ENCODE measurements at regions not wholly inside any gene's neighbourhood (a gene's known extent, or its start where the extent isn't known, plus 50 kb on each side); places are given as distances from the start of the nearest gene placed in this dataset.

GRCh38 chr4:186919340-186919739, 195.7 kb upstream of the FAT1 start:
- no peak for TF ChIP-seq POLR2AphosphoS5 (IDR thresholded peaks at IDR 0.05; ENCODE audit: low read depth, low read length)
- no peak for TF ChIP-seq ZNF274 (IDR thresholded peaks at IDR 0.05; ENCODE audit: borderline replicate concordance, extremely low read depth, low read length)
- no peak for TF ChIP-seq POLR2A (IDR thresholded peaks at IDR 0.05; ENCODE audit: control extremely low read depth in 1 of 2, low read depth in 2 of 2, low read length in 2 of 2)
- no peak for TF ChIP-seq NRF1 (IDR thresholded peaks at IDR 0.05; ENCODE audit: low read depth, low read length)
- TF ChIP-seq SP2 (IDR thresholded peaks at IDR 0.05; ENCODE audit: low read length) = no peak
- no peak overlapping the region for H3K27ac ChIP-seq (ENCODE audit: low read depth, low read length)
- CTCF ChIA-PET (ENCODE audit: partially characterized antibody) = no interaction called here

More at GRCh38 chr4:186919340-186919739, 195.7 kb upstream of the FAT1 start:
- no peak overlapping the region for H3K4me2 ChIP-seq (ENCODE audit: insufficient read depth in 1 of 2, low read depth in 2 of 2, low read length in 2 of 2)
- FAIRE-seq (no peak), DNase-seq (ENCODE audit: low read depth in 1 of 2, low spot score in 2 of 2) (no peak)
- H2AK5ac ChIP-seq (ENCODE audit: low read depth, low read length) = no peak overlapping the region
- H3K79me2 ChIP-seq (ENCODE audit: control insufficient read depth in 1 of 2, insufficient read depth in 2 of 2, low read length in 2 of 2) = no peaks in the 10 kb centered on the region
- WGBS, 2 experiments (ENCODE audit: extremely low coverage in 1 of 2, insufficient coverage in 1 of 2, insufficient read length in 1 of 2, insufficient replicate concordance in 2 of 2, low coverage in 1 of 2, low lambda C conversion rate in 2 of 2, missing lambda C conversion rate in 1 of 2) = 96% methylated on average over 16 of the region's 16 CpGs; no CpG with 5 or more reads in 1 of the 2 experiments
- peak overlapping the region; percentile 81 for H4K91ac ChIP-seq (replicated peaks; ENCODE audit: insufficient read length, low read length)
- no peak overlapping the region for H4K8ac ChIP-seq (ENCODE audit: extremely low read depth, insufficient read depth, low read length)
- no peaks in the 10 kb centered on the region for H4K20me1 ChIP-seq (replicated peaks in 1 of 2; ENCODE audit: control insufficient read depth in 1 of 2, insufficient read depth in 2 of 2, low read length in 2 of 2)
- H3K9me3 ChIP-seq (ENCODE audit: insufficient read depth in 2 of 2, low read depth in 1 of 2, low read length in 1 of 2) = no peaks in the 10 kb centered on the region
- no peak overlapping the region for H2BK20ac ChIP-seq (ENCODE audit: low read length)
- H3K79me1 ChIP-seq (ENCODE audit: low read depth, low read length) = no peaks in the 10 kb centered on the region
- no peak overlapping the region for H3K4me3 ChIP-seq (ENCODE audit: extremely low read depth in 1 of 4, insufficient read depth in 2 of 4, low read depth in 3 of 4, low read length in 4 of 4)
- no peak overlapping the region for H2BK120ac ChIP-seq (replicated peaks; ENCODE audit: low read depth, low read length)
- peak overlapping the region; percentile 57; the same call in 1 of the 2 replicates for H2BK5ac ChIP-seq (ENCODE audit: low read depth, low read length)
- H3K56ac ChIP-seq (replicated peaks; ENCODE audit: insufficient read length, low read depth, low read length) = no peak overlapping the region
- H3K36me3 ChIP-seq (ENCODE audit: control insufficient read depth in 2 of 4, insufficient read depth in 4 of 4, low read length in 3 of 4) = no peaks in the 10 kb centered on the region
- H3K14ac ChIP-seq (ENCODE audit: insufficient read length) = no peak overlapping the region
- H3K23ac ChIP-seq (ENCODE audit: insufficient read length) = no peak overlapping the region
- H3K4me1 ChIP-seq (replicated peaks in 1 of 4; ENCODE audit: control insufficient read depth in 3 of 4, insufficient read depth in 4 of 4, low read length in 3 of 4) = peaks cover 0 to 7% (median 0%) of the 10 kb centered on the region in 4 experiments; a peak in 2 of 7 replicates
- H3K23me2 ChIP-seq (ENCODE audit: low read depth, low read length) = no peaks in the 10 kb centered on the region
- H3K27me3 ChIP-seq (replicated peaks in 1 of 4; ENCODE audit: control insufficient read depth in 3 of 4, extremely low read depth in 1 of 4, insufficient read depth in 3 of 4, low read length in 3 of 4) = no peaks in the 10 kb centered on the region
- no peak overlapping the region for H4K5ac ChIP-seq (ENCODE audit: insufficient read length, low read depth, low read length)
- no peak overlapping the region for H3K4ac ChIP-seq (replicated peaks; ENCODE audit: insufficient read length, low read depth, low read length)
- no peak overlapping the region; the same call in 1 of the 2 replicates for H2BK12ac ChIP-seq (ENCODE audit: low read depth, low read length)
- POLR2A ChIA-PET (ENCODE audit: partially characterized antibody) = no interaction called here
- no peak overlapping the region for H2BK15ac ChIP-seq (ENCODE audit: low read length)
- no peak overlapping the region for H3K9ac ChIP-seq (replicated peaks in 1 of 4; ENCODE audit: extremely low read depth in 1 of 4, low read depth in 3 of 4, low read length in 3 of 4)
- H2AFZ ChIP-seq (ENCODE audit: low read length) = no peak overlapping the region
- H3K18ac ChIP-seq (ENCODE audit: extremely low read depth, low read length) = no peak overlapping the region

All from H1 (cell line).